Stimulated activated CD8-positive, alpha-beta memory T cell treated with anti-CD3 and anti-CD28 coated beads, Interleukin-4, amount 100 ng/mL, for 1 hour (primary cell): ENCODE measurements at regions not wholly inside any gene's neighbourhood (a gene's known extent, or its start where the extent isn't known, plus 50 kb on each side); places are given as distances from the start of the nearest gene placed in this dataset.
"Not testable (repeated sequence)": the region's sequence is repeated elsewhere in the genome, so short reads cannot be mapped to it uniquely, and the experiment has no call there.

ENCODE experiments used
- DNase-seq, 2 donors: peaks; one replicate each; pipeline ENCODE4 v3.0.0-alpha.2; 2020; ENCODE audit warnings: low read depth in 2 of 2, low spot score in 1 of 2

DNA sequence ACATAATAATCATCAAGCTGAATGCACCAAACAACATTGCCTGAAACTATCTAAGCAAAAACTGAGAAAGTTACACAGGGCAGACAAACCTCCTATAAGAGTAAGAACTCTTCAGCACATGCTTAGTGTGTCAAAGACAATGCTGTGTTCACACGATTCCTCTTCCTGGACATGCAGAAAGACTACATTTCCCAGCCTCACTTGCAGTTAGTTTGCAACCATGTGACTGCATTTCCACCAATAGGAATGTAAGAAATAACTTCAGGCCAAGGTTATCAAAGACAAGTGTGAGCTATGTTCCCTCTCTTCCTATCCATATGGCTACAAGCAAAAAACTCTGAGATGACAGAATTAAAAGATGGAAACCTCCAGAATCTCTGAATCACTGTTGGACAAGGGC is 109.8 kb downstream of the OTOP1 start:
- not testable (repeated sequence) for DNase-seq

DNA sequence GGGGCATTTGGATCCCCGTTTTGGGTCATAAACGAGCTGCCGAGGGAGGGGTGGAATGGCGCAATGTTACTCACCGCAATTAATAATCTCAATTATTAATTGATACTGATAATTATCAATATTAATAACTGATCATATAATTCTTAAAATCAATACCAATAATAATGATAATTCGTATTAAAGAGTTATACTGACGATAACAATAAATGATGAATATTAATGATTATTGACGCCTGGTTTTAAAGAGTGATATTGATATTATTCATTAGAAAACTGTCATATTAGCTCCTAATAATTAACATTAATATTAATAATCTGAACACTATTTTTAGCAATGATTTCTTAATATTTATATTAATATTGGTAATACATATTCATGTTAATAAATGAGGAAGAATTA is 92.4 kb downstream of the OTOP1 start:
- DNase-seq = not testable (repeated sequence)

DNA sequence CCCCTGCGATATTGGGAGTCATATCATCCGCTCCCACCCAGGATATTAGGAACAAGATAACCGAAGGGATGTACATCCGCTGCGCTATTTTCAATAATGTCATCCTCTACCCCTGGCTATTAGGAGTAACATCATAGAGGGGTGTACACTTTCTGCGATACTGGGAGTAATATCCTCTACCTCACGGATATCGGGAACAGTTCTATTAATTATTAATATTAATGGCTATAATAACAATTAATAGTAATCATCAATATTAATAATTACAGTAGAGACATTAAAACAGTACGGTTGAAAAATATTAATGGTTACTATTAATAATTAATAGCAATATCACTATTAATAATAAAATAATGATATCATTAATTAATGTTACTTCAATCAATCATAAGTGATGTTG is 90.1 kb downstream of the OTOP1 start:
- DNase-seq = not testable (repeated sequence)
